ENCODE measurements at regions not wholly inside any gene's neighbourhood (a gene's known extent, or its start where the extent isn't known, plus 50 kb on each side); places are given as distances from the start of the nearest gene placed in this dataset.

DNA sequence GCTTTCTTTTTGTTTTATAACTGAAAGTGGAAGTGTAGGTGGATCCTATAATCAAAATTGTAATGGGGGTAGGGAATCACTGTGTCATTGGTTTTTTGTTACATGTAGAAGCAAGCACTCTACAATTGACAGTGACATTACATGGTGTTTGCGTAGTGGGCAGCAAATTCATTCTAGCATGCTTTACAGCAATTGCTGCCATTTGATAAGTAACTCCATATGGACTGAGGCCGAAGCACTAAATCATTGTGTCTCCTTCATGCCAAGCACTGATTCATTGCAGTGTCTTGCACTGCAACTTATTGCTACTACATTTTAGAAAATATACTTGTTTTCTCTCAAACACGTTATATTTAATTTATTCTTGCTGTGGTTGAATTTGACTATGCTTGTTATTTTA is 933.9 kb downstream of the NSUN3 start:
- H3K27ac ChIP-seq: no peak overlapping the region
- no peak for DNase-seq (ENCODE audit: low spot score)
- TF ChIP-seq, protein P1, sequence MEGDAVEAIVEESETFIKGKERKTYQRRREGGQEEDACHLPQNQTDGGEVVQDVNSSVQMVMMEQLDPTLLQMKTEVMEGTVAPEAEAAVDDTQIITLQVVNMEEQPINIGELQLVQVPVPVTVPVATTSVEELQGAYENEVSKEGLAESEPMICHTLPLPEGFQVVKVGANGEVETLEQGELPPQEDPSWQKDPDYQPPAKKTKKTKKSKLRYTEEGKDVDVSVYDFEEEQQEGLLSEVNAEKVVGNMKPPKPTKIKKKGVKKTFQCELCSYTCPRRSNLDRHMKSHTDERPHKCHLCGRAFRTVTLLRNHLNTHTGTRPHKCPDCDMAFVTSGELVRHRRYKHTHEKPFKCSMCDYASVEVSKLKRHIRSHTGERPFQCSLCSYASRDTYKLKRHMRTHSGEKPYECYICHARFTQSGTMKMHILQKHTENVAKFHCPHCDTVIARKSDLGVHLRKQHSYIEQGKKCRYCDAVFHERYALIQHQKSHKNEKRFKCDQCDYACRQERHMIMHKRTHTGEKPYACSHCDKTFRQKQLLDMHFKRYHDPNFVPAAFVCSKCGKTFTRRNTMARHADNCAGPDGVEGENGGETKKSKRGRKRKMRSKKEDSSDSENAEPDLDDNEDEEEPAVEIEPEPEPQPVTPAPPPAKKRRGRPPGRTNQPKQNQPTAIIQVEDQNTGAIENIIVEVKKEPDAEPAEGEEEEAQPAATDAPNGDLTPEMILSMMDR (IDR thresholded peaks at IDR 0.05): no peak
- no peak overlapping the region for H3K4me3 ChIP-seq

DNA sequence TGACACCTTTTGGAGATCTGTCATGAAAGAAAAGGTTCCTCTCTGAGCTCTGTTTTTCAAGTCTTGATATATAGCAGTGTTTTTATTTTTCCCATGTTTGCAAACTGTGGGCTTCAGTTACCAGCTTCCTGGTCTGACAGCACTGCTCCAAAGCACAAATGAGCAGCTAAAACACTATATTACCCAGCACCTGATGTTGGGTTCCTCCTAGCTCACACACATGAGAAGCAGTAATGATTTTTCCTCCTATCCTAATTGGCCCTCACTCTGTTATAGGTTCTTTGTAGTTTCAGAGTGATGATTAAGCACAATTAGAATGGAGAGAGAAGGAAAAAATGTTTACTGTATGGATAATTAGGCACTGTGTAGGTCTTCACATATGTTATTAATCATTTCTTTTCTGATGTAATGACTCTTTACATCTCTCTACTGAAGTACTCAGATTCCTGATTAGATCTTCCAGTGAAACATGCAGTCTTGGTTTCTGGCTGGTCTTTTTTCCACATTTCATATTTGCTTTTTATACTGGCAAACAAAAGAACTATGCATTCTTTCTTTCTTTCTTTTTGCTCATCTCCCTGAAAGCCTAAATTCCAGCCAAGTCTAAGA is 939.7 kb downstream of the NSUN3 start:
- TF ChIP-seq, protein P1 (IDR thresholded peaks at IDR 0.05): no peak
- H3K4me3 ChIP-seq: no peak overlapping the region
- H3K27ac ChIP-seq: no peak overlapping the region
- DNase-seq (ENCODE audit: low spot score): no peak

DNA sequence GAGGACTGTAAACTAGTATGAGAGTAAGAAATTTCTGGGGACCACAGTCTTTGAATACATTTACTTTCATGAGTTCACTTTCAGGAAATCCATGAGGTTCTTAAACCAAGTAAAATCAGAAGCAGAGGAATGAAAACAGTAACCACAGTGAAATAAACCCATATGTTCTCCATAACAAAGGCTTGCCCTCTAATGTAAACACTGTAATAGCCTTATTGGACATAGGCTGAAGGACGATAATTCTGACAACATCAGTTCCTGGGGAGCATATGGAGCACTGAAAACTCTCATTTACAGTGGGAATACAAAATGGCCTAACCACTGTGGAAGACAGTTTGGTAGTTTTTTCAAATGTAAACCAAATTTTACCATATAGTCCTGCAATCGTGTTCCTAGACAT is 965.8 kb downstream of the NSUN3 start:
- no peak for DNase-seq (ENCODE audit: low spot score)
- no peak overlapping the region for H3K27ac ChIP-seq

DNA sequence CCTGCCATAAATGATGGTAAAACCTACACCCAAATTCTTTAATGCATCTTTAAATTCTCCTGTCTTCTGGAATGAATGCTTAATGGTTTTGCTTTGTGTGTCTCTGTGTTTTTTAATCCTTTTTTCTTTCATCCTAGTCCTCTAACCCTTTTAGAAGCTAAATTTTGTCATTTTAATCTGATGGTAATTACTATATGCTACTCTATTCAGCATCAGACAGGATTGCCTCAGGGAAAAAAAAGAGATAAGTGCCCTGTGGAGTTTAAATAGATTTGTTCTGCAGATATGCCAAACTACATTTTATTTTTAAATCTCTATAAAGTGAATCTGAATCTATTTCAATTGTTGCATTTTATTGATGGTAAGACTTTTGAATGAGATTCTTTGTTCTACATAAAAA is 966.8 kb downstream of the NSUN3 start:
- H3K4me3 ChIP-seq: no peak overlapping the region
- TF ChIP-seq, protein P1 (IDR thresholded peaks at IDR 0.05): no peak
- DNase-seq (ENCODE audit: low spot score): no peak
- no peak overlapping the region for H3K27ac ChIP-seq

More for the DNA sequence above, 965.8 kb downstream of the NSUN3 start:
- TF ChIP-seq, protein P1 (IDR thresholded peaks at IDR 0.05): no peak
- H3K4me3 ChIP-seq: no peak overlapping the region

DNA sequence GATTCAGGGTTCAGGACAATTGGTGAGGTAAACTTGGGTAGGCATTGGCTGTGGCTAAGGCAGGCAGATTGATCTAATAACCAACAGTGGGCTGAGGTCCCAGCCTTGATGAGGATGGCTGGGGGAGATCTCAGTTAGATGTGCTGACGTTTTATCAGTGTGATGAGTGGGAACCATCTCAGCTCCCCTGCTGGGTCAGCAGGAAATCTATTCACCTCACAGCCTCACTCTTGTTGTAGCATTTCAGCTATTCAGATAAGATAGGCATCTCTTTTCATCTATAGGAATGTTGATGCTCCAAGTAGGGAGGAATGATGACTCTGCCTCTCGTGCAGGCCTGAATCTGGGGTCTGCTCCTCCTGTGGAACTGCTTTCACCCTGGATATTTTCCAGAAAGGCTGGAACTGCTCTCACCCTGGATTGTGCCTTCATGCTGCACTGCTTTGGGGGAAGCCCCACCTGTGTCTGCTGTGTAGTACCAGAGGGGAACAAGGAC is 973.7 kb downstream of the NSUN3 start:
- Histone ChIP-seq H3K4me3 (no peak overlapping the region), H3K27ac (no peak overlapping the region)
- TF ChIP-seq, protein P1 (IDR thresholded peaks at IDR 0.05): no peak
- DNase-seq (ENCODE audit: low spot score): no peak

DNA sequence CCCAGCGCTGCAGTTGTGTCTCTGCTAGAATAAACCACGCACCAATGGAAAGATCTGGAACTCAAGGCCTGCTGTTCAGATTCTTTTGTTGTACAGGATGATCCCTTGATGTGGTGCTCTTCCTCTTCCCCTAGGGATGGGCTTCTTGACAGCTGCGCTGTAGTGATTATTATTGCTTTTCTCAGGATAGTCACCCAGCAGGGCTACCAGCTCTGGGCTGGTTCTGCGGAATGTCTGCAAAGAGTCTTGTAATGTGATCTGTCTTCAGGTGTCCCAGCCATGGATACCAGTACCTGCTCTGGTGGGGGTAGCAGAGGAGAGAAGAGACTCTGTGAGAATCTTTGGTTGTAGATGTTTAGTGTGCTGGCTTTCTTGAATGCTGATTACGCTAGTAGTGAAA is 974.2 kb downstream of the NSUN3 start:
- TF ChIP-seq, protein P1 (IDR thresholded peaks at IDR 0.05): no peak
- no peak for DNase-seq (ENCODE audit: low spot score)

DNA sequence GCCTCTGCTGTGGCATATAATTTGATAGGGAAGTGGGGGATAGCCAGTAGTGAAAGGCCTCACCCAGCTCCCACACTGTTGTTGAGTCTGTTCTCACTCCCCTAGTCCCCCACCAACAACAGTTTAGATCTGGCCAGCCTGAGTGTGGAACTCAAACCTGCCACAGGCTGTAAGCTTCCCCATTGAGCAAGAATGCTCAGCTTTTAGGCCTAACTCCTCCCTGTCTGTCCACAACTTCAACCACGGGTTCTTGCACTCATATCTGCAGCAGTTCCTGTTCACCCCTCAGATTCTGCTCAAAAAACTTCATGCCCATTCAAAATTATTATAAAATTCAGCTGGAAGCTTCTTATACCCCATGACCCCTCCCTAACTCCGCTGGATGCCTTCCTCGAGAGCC is 975.1 kb downstream of the NSUN3 start:
- TF ChIP-seq, protein P1 (IDR thresholded peaks at IDR 0.05): no peak
- DNase-seq (ENCODE audit: low spot score): no peak

More for the DNA sequence above, 974.2 kb downstream of the NSUN3 start:
- Histone ChIP-seq H3K4me3 (no peak overlapping the region), H3K27ac (no peak overlapping the region)

More for the DNA sequence above, 975.1 kb downstream of the NSUN3 start:
- Histone ChIP-seq H3K27ac (no peak overlapping the region), H3K4me3 (no peak overlapping the region)

Measured in coronary artery (tissue), 2 donors.